HepG2 (cell line): ENCODE measurements at regions not wholly inside any gene's neighbourhood (a gene's known extent, or its start where the extent isn't known, plus 50 kb on each side); places are given as distances from the start of the nearest gene placed in this dataset.

Experiments used
- FIP1L1 ChIP-seq: fragments of 200-400 bp; formaldehyde crosslinking; IDR thresholded peaks from 2 replicates; pipeline ENCODE4 v1.6.1; 2018; ENCODE audit warnings: low read depth, mild to moderate bottlenecking, low read length, moderate library complexity, borderline replicate concordance; ENCODE audit not compliant: insufficient read depth
- FOSL2 ChIP-seq: sonication (generic); formaldehyde crosslinking; IDR thresholded peaks from 2 replicates; pipeline ENCODE4 v1.4.0; 2020; ENCODE audit warnings: missing genetic modification reagents
- PHF20 ChIP-seq: sonication (generic); formaldehyde crosslinking; IDR thresholded peaks from 2 replicates; pipeline ENCODE4 v1.5.0; 2020; ENCODE audit warnings: mild to moderate bottlenecking, missing genetic modification reagents
- POGZ ChIP-seq: sonication (generic); formaldehyde crosslinking; IDR thresholded peaks from 2 replicates; pipeline ENCODE4 v1.4.0; 2020; ENCODE audit warnings: mild to moderate bottlenecking, missing genetic modification reagents
- POLR2AphosphoS5 ChIP-seq: IDR thresholded peaks from 2 replicates; pipeline ENCODE4 v1.6.1; 2012; ENCODE audit warnings: low read depth, low read length
- RAD21 ChIP-seq: fragments of 450-650 bp; formaldehyde crosslinking; IDR thresholded peaks from 2 replicates; pipeline ENCODE4 v1.5.0; 2020; ENCODE audit warnings: mild to moderate bottlenecking
- SMARCC2 ChIP-seq: fragments of 450-650 bp; IDR thresholded peaks from 2 replicates; pipeline ENCODE4 v1.6.1; 2017; ENCODE audit warnings: antibody characterized with exemption, mild to moderate bottlenecking
- WIZ ChIP-seq: sonication (generic); formaldehyde crosslinking; IDR thresholded peaks from 2 replicates; pipeline ENCODE4 v1.5.1; 2020; ENCODE audit warnings: mild to moderate bottlenecking, missing genetic modification reagents
- ZNF12 ChIP-seq: sonication (generic); formaldehyde crosslinking; IDR thresholded peaks from 2 replicates; pipeline ENCODE4 v1.5.0; 2020; ENCODE audit warnings: missing genetic modification reagents
- TF ChIP-seq, protein P1 (sequence below): sonication (generic); formaldehyde crosslinking; IDR thresholded peaks from 2 replicates; pipeline ENCODE4 v1.5.0; 2020; ENCODE audit warnings: mild to moderate bottlenecking, missing genetic modification reagents

- TF ChIP-seq POLR2AphosphoS5 (no peak), ZNF12 (CRISPR knock-in tag) (no peak), FOSL2 (CRISPR knock-in tag) (no peak), RAD21 (CRISPR knock-in tag) (no peak), WIZ (CRISPR knock-in tag) (no peak), SMARCC2 (no peak), FIP1L1 (no peak), PHF20 (CRISPR knock-in tag) (no peak), POGZ (CRISPR knock-in tag) (no peak)
- TF ChIP-seq, protein P1, sequence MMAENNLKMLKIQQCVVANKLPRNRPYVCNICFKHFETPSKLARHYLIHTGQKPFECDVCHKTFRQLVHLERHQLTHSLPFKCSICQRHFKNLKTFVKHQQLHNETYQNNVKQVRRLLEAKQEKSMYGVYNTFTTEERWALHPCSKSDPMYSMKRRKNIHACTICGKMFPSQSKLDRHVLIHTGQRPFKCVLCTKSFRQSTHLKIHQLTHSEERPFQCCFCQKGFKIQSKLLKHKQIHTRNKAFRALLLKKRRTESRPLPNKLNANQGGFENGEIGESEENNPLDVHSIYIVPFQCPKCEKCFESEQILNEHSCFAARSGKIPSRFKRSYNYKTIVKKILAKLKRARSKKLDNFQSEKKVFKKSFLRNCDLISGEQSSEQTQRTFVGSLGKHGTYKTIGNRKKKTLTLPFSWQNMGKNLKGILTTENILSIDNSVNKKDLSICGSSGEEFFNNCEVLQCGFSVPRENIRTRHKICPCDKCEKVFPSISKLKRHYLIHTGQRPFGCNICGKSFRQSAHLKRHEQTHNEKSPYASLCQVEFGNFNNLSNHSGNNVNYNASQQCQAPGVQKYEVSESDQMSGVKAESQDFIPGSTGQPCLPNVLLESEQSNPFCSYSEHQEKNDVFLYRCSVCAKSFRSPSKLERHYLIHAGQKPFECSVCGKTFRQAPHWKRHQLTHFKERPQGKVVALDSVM: no peak
Measured at GRCh38 chr10:83253011-83253671, 886.2 kb upstream of the GHITM start.
